ENCODE measurements at regions not wholly inside any gene's neighbourhood (a gene's known extent, or its start where the extent isn't known, plus 50 kb on each side); places are given as distances from the start of the nearest gene placed in this dataset.
"Not testable (repeated sequence)": the region's sequence is repeated elsewhere in the genome, so short reads cannot be mapped to it uniquely, and the experiment has no call there.

- Histone ChIP-seq H2AFZ (ENCODE audit: low read length) (no peak overlapping the region), H3K79me2 (ENCODE audit: insufficient read depth, low read length) (no peaks in the 10 kb centered on the region), H3K27ac (ENCODE audit: low read depth, low read length, poor library complexity, severe bottlenecking) (no peak overlapping the region), H3F3A (ENCODE audit: insufficient read depth, low read length) (no peaks in the 10 kb centered on the region), H3K4me2 (ENCODE audit: low read length) (no peak overlapping the region), H3K9ac (ENCODE audit: low read length) (no peak overlapping the region), H4K20me1 (ENCODE audit: insufficient read depth, low read length) (no peaks in the 10 kb centered on the region), H3K9me2 (ENCODE audit: low read depth, low read length) (no peaks in the 10 kb centered on the region), H3K4me1 (ENCODE audit: insufficient read depth, low read length, severe bottlenecking) (no peaks in the 10 kb centered on the region), H3K36me3 (ENCODE audit: insufficient read depth, low read length) (no peaks in the 10 kb centered on the region), H3K4me3 (ENCODE audit: low read depth, low read length, poor library complexity, severe bottlenecking) (no peak overlapping the region), H3K27me3 (ENCODE audit: insufficient read depth, low read length) (no peaks in the 10 kb centered on the region), H3K9me3 (ENCODE audit: low read length) (no peaks in the 10 kb centered on the region)
- TF ChIP-seq CTCF (IDR thresholded peaks at IDR 0.05; ENCODE audit: low read length) (no peak), EZH2 (IDR thresholded peaks at IDR 0.05; ENCODE audit: borderline replicate concordance, low read length) (no peak)
Observed at GRCh38 chr4:58303456-58303855, 1193.3 kb upstream of the IGFBP7 start.

GRCh38 chr4:58301376-58301999, 1191.3 kb upstream of the IGFBP7 start:
- Histone ChIP-seq H3K9ac (ENCODE audit: low read length) (no peak overlapping the region), H3K9me2 (ENCODE audit: low read depth, low read length) (no peaks in the 10 kb centered on the region), H3K9me3 (ENCODE audit: low read length) (no peaks in the 10 kb centered on the region), H3F3A (ENCODE audit: insufficient read depth, low read length) (no peaks in the 10 kb centered on the region), H3K27ac (ENCODE audit: low read depth, low read length, poor library complexity, severe bottlenecking) (no peak overlapping the region), H3K36me3 (ENCODE audit: insufficient read depth, low read length) (no peaks in the 10 kb centered on the region), H3K4me2 (ENCODE audit: low read length) (no peak overlapping the region), H3K27me3 (ENCODE audit: insufficient read depth, low read length) (no peaks in the 10 kb centered on the region), H3K4me1 (ENCODE audit: insufficient read depth, low read length, severe bottlenecking) (no peaks in the 10 kb centered on the region), H2AFZ (ENCODE audit: low read length) (no peak overlapping the region), H4K20me1 (ENCODE audit: insufficient read depth, low read length) (no peaks in the 10 kb centered on the region), H3K4me3 (ENCODE audit: low read depth, low read length, poor library complexity, severe bottlenecking) (no peak overlapping the region), H3K79me2 (ENCODE audit: insufficient read depth, low read length) (no peaks in the 10 kb centered on the region)
- no peak for TF ChIP-seq CTCF (IDR thresholded peaks at IDR 0.05; ENCODE audit: low read length)
- no peak for TF ChIP-seq EZH2 (IDR thresholded peaks at IDR 0.05; ENCODE audit: borderline replicate concordance, low read length)

- Histone ChIP-seq H3K4me2 (ENCODE audit: low read length) (no peak overlapping the region), H3K27me3 (ENCODE audit: insufficient read depth, low read length) (no peaks in the 10 kb centered on the region), H3K79me2 (ENCODE audit: insufficient read depth, low read length) (no peaks in the 10 kb centered on the region), H3K4me3 (ENCODE audit: low read depth, low read length, poor library complexity, severe bottlenecking) (no peak overlapping the region), H3K9ac (ENCODE audit: low read length) (no peak overlapping the region), H4K20me1 (ENCODE audit: insufficient read depth, low read length) (no peaks in the 10 kb centered on the region), H3F3A (ENCODE audit: insufficient read depth, low read length) (no peaks in the 10 kb centered on the region), H3K9me2 (ENCODE audit: low read depth, low read length) (no peaks in the 10 kb centered on the region), H2AFZ (ENCODE audit: low read length) (no peak overlapping the region), H3K4me1 (ENCODE audit: insufficient read depth, low read length, severe bottlenecking) (no peaks in the 10 kb centered on the region), H3K36me3 (ENCODE audit: insufficient read depth, low read length) (no peaks in the 10 kb centered on the region), H3K9me3 (ENCODE audit: low read length) (no peaks in the 10 kb centered on the region), H3K27ac (ENCODE audit: low read depth, low read length, poor library complexity, severe bottlenecking) (no peak overlapping the region)
- TF ChIP-seq EZH2 (IDR thresholded peaks at IDR 0.05; ENCODE audit: borderline replicate concordance, low read length): no peak
- TF ChIP-seq CTCF (IDR thresholded peaks at IDR 0.05; ENCODE audit: low read length): no peak
Observed at GRCh38 chr4:58286335-58286734, 1176.2 kb upstream of the IGFBP7 start.

GRCh38 chr4:58280928-58281327, 1170.7 kb upstream of the IGFBP7 start:
- H3K27ac ChIP-seq (ENCODE audit: low read depth, low read length, poor library complexity, severe bottlenecking): not testable (repeated sequence)

More at GRCh38 chr4:58280928-58281327, 1170.7 kb upstream of the IGFBP7 start:
- H3K36me3 ChIP-seq (ENCODE audit: insufficient read depth, low read length); H3K79me2 ChIP-seq (ENCODE audit: insufficient read depth, low read length); H2AFZ ChIP-seq (ENCODE audit: low read length); H3K9me3 ChIP-seq (ENCODE audit: low read length); H3K4me2 ChIP-seq (ENCODE audit: low read length); H3K4me1 ChIP-seq (ENCODE audit: insufficient read depth, low read length, severe bottlenecking); H3F3A ChIP-seq (ENCODE audit: insufficient read depth, low read length); H3K9me2 ChIP-seq (ENCODE audit: low read depth, low read length); H3K27me3 ChIP-seq (ENCODE audit: insufficient read depth, low read length); H3K4me3 ChIP-seq (ENCODE audit: low read depth, low read length, poor library complexity, severe bottlenecking); H3K9ac ChIP-seq (ENCODE audit: low read length); H4K20me1 ChIP-seq (ENCODE audit: insufficient read depth, low read length): not testable (repeated sequence)

Data from OCI-LY1 (cell line).